AG20443 (cell line): ENCODE measurements at regions not wholly inside any gene's neighbourhood (a gene's known extent, or its start where the extent isn't known, plus 50 kb on each side); places are given as distances from the start of the nearest gene placed in this dataset.
A peak's percentile ranks its signal among the peaks of the same experiment; 100 is the strongest.
"Not testable (repeated sequence)": the region's sequence is repeated elsewhere in the genome, so short reads cannot be mapped to it uniquely, and the experiment has no call there.

Experiments used
- DNase-seq: peaks from one replicate; pipeline ENCODE4 v3.0.0; 2012; ENCODE audit warnings: low spot score, mixed read lengths

DNA sequence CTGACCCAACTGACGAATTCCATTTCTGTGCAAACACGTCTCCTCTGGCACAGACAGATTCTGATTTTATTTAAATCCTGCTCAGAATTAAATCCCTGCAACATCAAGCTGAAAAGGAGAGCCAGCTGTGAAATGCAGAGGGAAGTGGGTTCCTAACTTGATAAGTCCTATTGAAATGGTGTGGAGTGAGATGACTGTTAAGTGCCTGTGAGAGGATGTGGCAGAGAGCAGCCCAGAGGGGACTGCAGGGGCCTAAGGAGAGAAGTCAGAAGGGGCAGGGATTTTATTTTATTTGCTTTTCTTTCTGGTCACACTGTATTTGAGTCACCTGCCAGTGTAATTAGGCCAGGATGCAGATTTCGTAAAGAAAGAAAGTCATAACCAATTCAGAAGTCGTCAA is 277.4 kb downstream of the NKX6-1 start:
- no peak for DNase-seq

DNA sequence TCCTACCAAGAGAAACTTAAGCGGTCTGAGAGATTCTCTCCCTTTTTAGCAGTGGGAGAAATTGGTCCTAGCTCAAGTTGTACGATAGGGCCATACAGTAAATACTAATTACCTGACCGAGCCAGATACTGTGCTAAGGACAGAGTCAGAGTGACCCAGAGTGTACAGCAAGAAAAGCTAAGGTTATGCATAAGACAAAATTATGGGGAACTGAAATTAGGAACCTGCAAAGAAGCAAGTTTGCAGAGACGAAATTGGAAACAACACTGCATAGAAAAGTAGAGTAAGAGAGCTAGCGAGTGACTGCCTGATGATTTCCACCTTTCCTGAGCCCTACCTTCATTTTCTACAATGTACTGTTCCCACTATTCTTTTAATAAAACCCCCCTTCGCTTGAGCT is 278.1 kb downstream of the NKX6-1 start:
- no peak for DNase-seq

DNA sequence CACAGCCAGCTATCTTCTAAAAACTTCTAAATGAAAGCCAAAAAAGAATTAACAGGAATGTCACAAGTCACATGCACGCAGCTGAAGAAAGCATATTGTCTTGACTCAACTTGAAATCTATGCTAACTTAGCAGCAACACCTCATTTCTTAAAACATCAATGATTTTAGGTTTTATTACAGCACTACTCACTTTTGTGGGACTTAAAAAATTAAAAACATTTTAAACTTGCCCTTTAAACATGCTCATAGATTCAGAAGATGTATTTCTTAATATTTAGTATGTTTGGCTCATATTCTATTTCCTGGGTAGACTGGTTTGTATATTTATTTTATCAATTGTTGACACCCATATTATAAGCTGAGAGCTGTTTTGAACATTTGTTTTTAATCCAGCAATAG is 279.4 kb downstream of the NKX6-1 start:
- DNase-seq: no peak

DNA sequence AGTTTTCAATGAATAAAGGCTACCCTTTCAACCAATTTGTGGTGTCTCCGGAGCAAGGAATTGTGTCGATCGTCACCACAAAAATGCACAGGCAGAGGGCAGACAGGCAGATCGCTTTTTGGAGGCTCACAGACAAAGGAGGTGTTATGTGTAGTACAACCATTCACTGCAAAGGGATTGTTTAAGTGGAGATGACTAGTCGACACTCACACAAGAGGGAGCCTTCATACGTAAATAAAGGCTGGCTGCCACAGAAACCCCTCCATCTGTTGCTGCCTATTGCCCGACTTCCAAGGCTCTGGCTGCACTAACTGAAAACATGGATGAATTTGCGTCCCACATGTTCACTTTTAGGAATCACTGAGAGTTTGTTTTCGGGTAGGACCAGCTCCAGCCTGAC is 281.1 kb downstream of the NKX6-1 start:
- DNase-seq: no peak

DNA sequence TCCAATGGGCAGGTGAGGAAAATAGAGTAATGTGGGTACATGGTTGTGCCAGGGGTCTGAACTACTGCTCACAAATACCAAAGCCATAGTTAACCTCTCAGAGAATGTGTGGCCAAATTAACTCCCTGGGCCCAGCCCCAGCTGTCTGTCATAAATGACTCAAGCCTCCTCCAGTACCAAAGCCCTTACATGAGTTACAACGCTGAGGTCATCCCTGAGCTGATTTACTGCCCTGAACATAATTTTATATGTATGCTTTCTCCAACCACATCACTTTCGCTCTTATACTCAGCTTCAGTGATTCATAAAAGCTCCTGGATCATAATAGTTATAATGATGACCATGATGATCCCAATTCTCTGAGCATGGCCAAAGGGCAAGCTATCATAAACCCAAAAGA is 283.9 kb downstream of the NKX6-1 start:
- no peak for DNase-seq

DNA sequence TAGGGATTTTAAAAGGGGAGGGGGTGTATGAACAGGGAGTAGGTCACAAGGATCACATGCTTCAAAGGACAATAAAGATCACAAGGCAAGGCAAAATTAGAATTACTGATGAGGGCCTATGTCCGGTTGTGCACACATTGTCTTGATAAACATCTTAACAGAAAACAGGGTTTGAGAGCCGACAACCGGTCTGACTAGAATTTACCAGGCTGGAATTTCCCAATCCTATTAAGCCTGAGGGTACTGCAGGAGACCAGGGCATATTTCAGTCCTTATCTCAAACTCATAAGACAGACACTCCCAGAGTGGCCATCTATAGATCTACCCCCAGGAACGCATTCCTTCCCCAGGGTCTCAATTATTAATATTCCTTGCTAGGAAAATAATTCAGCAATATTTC is 292.9 kb downstream of the NKX6-1 start:
- DNase-seq: not testable (repeated sequence)

DNA sequence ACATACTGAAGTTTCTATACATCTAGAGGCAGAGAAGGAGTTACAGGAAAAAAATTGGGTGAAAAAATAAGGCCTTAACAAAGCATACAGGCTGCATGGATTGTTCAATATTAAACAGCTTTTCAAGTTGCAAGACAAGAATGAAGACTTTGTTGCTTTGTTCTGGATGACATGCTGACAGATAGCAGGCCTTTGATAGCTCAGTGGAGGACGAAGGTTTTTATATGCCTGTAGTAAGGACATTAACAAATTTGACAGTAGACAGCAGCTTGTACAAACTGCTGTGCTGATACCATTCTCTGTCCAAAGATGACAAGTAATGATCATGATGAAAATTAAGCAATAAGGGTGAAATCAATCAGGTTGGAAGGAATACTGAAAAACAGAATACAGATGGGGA is 309.9 kb downstream of the NKX6-1 start:
- DNase-seq: no peak

DNA sequence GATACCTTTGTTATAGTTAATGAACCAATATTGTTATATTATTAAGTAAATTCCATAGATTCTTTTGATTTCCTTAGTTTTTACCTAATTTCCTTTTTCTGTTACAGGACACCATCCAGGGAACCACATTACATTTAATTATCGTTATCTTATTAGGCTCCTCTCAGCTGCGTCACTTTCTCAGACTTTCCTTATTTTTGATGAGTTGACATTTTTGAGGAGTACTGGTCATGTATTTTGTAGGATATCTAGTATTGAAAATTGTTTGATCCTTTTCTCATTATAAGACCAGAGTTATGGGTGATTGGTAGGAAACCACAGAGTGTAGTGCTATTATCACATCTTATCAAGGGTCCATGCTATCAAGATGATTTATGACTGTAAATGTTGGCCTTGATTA is 319.7 kb downstream of the NKX6-1 start:
- DNase-seq: no peak

DNA sequence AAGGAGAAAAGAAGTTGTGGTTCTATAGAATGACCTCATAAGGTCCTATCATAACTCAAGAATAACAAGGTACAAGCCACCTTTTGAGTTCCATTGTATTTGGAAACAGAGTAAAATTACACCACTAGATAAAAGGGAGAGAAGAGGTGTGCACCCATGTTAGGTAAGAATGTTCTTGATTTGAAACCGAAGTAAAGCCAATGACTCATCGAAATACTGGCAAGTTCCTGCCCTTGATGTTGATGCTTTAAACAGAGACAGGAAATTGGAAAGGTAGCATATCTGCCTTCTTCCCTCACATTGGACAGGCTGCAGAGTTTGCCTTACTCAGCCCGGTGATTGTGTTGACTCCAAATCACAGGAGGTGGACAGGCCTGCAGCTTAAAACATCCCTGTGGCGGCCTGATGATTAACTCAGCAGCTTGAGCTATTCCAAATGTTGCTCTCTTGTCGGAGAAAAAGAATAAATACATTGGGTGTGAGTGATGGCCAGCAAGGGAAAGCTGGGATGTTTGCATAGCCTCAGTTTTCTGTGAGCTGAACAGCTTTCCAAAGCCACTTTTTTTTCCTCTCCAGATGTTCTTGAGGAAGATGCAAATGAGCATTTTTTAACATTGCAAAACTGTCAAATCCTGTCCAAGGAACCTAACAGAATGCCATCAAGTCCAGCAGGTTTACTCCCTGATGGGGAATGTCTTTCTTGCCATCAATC is 321.1 kb downstream of the NKX6-1 start:
- no peak for DNase-seq

DNA sequence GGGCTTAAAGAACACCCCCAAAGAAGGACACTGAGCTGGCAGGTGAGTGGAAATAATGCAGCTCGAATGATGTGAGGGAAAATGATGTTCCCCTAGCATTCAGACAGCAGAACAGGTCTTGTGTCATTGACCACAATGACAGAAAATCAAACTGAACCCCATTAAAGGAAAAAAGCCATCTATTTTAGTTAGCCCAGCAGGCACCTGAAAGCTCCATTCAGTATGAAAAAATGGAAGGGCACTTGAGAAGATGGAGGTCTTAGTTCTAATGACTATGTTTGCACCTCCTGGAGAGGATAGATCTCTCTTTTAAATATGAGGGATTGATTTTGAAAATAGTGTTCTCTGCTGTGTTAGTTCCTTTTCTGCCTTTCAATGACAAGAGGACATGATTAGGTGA is 323.1 kb downstream of the NKX6-1 start:
- DNase-seq: no peak

DNA sequence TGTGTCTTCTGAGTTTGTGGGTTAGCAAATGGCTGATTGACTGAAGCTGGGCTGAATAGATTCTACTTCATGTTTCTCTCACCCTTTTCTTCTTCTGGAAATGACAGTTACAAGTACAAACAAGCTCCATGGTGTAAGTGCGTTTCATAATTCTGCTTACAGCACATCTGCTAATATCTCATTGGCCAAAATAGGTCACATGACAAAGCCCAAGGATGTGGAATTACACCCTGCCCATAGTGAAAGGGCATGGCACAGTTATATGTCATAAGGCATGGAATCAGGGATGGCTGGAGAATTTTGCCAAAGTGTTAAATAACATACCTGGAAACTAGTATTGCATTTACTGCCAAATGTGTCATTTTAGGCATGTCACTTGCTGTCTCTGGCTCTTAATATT is 327.2 kb downstream of the NKX6-1 start:
- no peak for DNase-seq

DNA sequence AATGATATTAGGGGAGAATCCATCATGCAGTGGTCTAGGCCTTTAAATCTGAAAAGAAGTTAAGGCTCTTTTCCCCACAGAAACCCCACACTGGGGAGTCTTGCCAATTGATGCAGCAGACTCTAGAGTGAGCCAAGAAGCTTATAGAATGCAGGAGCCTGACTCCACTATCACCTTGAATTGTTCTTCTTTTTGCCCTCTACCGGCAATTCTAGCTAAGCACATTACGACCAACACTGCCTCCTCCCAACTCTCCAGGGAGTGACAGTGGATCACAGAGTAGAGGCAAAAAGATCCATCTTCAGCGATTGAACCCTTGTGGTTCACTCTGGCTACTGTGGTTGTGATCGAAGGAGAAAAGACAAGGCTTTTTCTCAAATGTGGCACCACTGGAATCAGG is 331.5 kb downstream of the NKX6-1 start:
- DNase-seq: peak; percentile 7

DNA sequence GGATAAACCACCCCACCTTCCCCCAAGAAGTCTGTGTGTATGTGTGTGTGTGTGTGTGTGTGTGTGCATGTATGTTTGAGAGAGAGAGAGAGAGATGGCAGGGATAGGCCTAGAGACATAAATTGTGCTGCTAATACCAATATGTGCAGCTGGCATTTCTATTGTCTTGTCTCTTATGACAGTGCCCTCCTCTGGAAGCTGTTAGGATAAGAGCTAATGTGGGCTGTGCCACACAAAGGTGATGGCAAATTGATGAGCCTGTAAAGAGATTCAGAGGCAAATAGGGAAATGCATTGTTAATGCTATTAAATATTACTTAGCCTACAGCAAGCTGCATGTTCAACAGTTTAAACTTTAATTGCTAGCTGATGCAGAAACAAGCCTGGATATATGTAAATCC is 332.0 kb downstream of the NKX6-1 start:
- no peak for DNase-seq

DNA sequence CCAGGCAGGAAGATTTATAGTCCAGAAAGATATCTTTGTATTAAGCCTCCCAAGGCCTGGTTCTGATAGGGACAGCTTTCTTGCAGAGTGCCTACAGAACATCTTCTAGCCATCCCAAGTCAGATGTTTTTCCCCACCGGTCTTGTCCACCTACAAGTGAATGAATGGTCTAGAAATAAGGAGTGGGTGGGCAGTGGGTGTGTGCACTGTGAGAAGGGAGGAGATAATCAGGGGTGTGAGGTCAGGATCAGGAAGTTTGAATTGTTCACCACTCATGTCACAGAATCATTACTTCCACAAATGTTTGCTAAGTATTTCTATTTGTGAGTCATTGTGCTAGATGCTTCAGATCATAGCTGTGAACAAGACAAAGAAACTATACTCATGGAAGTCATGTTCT is 332.6 kb downstream of the NKX6-1 start:
- no peak for DNase-seq

DNA sequence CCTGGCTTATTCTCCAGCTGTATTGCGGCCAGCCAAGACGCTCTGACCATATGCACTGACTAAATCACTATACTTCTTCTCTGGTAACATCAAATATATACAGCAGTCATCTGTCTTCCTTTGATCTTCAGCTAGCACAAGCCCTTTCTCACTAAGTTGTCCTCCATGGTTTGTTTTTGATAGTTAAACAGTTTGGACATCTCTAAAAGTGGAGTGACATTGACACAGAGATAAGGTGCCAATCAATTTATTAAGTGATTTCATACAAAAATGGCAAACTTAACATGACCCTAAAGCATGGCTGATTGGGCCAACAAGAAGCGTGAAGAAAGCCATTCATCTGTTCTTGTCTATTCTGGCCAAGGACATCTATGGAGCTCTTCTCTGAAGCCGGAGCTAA is 334.9 kb downstream of the NKX6-1 start:
- DNase-seq: no peak

DNA sequence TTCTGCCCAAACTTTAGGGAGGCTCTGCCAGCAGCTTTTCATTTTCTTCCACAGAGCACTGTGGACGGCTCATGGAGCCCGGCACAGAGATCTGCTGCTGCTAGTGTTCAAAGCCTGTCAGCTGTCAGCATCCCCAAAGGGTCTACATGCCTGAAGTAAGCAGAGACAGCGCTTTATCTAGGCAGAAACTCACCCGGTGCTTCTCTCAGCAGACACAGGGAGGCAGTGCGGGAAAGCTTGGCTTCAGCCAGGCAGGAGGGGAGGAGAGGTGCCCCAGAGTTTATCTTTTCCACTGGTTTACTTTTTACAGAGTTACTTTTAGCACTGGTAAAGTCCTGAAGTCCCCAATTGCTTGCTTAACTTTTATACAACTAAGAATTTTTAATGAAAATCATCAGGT is 339.3 kb downstream of the NKX6-1 start:
- no peak for DNase-seq

DNA sequence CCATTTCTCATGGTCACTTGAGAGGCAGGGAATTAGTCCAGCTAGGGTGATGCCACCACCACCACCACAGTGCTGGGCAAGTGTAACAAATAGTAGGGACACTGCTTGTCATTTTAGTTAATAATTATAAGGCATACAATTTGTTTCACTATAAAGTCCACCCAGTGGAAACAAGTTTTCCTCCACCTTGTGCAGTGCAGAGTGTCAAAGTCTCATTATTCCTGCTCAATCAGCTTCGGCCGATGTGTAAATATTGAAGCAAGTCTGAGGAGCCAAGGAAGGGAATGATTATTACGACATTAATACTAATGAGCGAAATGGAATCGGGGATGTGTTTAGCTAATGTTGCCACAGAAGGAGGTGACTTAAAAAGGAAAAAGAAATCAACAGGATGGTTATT is 340.4 kb downstream of the NKX6-1 start:
- DNase-seq: no peak

DNA sequence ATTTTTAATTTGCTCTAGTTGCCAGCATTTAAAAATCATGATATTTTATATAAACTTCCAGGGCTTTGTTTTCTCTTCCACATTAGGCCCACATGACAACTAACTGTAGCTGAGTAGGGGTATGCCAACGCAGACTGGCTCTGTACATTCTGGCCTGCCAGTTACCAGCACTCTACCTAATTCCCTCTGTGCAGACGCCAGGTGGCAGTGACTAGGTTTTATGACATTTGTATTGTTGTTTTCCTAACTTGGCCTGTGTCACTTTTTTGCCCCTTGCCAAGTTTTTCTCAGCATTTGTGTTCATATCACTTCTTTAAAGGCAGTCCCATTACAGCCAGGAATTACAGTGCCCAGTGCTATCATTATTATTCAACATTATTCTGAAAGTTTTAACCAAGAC is 347.5 kb downstream of the NKX6-1 start:
- DNase-seq: no peak

DNA sequence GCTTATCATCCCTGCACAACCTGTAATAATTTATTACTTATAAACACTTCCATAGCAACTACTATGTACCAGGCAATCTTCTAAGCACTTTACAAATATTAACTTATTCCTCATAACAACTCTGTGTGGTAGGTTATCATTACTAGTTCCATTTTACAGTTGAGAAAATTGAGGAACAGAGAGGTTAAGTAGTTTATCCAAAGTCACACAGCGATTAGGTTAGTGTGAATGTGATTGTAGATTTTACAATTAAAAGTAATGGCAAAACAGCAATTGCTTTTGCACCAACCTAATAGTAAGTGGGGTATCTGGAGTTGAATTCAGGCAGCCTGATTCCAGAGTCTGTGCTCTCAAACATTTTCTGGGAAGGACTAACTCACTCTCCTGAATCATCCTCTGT is 348.9 kb downstream of the NKX6-1 start:
- DNase-seq: no peak

DNA sequence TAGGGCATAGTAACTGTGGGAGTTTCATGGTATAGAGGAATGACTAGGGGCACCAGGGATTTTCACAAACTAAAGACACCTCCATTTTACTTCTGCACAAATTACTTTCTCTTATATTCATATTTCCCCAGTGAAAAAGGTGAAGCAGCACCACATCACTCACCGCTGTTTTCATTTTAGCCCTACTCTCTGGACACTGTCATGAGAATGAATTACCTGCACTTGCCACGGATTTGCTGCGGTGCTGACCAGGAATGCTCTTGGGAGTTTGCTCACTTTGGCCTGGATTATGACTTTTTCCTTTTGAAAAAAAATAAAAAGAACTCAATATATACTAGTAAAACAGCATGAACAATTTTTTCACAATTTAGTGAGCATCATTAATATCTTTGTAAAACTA is 351.3 kb downstream of the NKX6-1 start:
- no peak for DNase-seq

DNA sequence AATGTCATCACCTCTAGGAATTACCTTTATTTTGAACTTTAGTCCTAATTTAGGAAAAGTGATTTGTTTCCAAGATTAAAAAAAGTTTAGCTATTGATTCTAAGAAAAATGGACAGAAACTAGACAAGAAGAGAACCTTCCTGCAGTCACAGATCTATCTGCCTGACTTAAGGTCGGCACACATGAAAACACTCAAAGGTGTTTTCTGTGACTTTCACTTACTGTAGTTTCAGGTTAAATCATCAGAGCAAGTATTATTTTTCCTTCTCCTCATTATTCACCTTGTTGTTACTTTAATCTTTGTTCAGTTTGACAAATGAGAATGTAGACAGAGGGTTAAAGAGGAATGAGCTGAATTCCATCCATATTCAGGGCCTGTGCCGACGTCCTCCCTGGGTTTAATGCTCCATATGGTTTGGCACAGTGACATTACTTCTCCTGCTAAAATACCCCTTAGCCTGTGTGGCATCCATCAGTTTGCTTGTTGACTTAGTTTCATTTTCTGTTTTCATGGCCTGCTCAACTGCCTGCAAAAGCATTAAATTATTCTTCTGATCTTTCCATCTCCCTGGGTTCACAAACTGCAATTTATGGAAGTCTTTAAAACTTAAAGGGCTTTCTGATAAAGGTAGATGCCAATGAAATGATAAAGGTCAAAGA is 352.7 kb downstream of the NKX6-1 start:
- DNase-seq: no peak

DNA sequence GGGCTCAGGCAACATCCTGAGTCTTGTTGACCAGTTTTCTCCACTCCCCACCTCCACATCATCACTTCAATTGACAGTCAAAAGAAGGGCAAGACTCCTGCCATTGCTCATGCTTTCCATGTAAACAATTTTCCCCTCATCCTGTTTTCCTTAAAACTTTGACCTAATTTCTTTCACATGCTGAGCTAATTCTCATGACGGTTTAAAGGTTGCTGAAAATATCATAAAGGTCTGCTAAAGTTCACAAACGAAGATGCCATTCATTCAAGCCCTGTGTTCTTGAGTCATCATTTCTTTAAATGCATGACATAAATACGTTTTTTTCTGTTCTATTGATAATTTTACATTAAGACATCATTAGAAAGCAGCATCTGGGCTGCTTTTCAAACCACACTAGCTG is 353.9 kb downstream of the NKX6-1 start:
- no peak for DNase-seq

DNA sequence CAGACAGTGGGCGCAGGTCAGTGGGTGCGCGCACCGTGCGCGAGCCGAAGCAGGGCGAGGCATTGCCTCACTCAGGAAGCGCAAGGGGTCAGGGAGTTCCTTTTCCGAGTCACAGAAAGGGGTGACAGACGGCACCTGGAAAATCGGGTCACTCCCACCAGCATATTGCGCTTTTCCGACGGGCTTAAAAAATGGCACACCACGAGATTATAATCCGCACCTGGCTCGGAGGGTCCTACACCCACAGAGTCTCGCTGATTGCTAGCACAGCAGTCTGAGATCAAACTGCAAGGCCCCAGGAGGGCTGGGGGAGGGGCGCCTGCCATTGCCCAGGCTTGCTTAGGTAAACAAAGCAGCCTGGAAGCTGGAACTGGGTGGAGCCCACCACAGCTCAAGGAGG is 372.2 kb downstream of the NKX6-1 start:
- DNase-seq: not testable (repeated sequence)
